Right lobe of liver (tissue), 4 donors: ENCODE measurements at regions not wholly inside any gene's neighbourhood (a gene's known extent, or its start where the extent isn't known, plus 50 kb on each side); places are given as distances from the start of the nearest gene placed in this dataset.

Experiments
- POLR2A ChIP-seq: fragments of 450-650 bp; IDR thresholded peaks from one replicate; pipeline ENCODE4 v1.6.1; 2017; ENCODE audit warnings: antibody characterized with exemption, mild to moderate bottlenecking
- TF ChIP-seq, protein P1 (sequence below), 4 donors: fragments of 200-600 bp in 3 of 4; fragments of 450-650 bp in 1 of 4; IDR thresholded peaks; one replicate each; pipeline versions ENCODE4 v1.5.1 to v1.8.0; 2016 to 2022; ENCODE audit warnings: antibody characterized with exemption in 4 of 4, mild to moderate bottlenecking in 2 of 4
- donor health status: DM: no; HTN: no; CAD: no.
- donor health status: DM: no; HTN: no; CAD: no.
- donor health status: DM: no; HTN: yes; CAD: no.

DNA sequence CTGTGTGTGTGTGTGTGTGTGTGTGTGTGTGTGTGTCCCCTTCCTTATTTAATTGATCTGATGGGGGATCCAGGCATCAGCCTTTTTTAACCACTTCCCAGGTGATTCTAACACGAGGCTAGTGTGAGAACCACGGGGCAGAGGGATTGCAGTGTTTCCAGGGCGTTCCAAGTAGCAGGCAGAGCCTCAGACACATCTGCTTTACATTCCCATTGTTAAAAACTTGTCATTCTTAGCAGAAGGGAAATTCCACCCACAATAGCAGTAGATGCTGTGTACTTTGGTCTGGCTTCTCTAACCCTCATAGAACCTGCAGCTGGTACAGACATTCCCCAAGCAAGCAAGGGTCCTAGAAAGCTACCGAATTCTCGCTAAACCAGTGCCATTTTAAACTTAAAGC, 81.9 kb upstream of the SLC30A5 start:
- TF ChIP-seq, protein P1, sequence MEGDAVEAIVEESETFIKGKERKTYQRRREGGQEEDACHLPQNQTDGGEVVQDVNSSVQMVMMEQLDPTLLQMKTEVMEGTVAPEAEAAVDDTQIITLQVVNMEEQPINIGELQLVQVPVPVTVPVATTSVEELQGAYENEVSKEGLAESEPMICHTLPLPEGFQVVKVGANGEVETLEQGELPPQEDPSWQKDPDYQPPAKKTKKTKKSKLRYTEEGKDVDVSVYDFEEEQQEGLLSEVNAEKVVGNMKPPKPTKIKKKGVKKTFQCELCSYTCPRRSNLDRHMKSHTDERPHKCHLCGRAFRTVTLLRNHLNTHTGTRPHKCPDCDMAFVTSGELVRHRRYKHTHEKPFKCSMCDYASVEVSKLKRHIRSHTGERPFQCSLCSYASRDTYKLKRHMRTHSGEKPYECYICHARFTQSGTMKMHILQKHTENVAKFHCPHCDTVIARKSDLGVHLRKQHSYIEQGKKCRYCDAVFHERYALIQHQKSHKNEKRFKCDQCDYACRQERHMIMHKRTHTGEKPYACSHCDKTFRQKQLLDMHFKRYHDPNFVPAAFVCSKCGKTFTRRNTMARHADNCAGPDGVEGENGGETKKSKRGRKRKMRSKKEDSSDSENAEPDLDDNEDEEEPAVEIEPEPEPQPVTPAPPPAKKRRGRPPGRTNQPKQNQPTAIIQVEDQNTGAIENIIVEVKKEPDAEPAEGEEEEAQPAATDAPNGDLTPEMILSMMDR (IDR thresholded peaks at IDR 0.05) = no peak
- TF ChIP-seq POLR2A = no peak
